H9 (cell line): ENCODE measurements at regions not wholly inside any gene's neighbourhood (a gene's known extent, or its start where the extent isn't known, plus 50 kb on each side); places are given as distances from the start of the nearest gene placed in this dataset.

Experiments used
- DNase-seq: peaks from one replicate; pipeline ENCODE4 v3.0.0-alpha.2; 2017
- H2AFZ ChIP-seq: one replicate; pipeline ENCODE4 v1.6.1; 2013; ENCODE audit warnings: mild to moderate bottlenecking, low read length, control low read depth, moderate library complexity
- H2AK5ac ChIP-seq: 2 replicates; pipeline ENCODE4 v1.6.1; 2013; ENCODE audit warnings: low read length, control low read depth, mixed read lengths; ENCODE audit not compliant: insufficient read length
- H2BK120ac ChIP-seq: one replicate; pipeline ENCODE4 v1.6.1; 2013; ENCODE audit warnings: low read depth, mild to moderate bottlenecking, low read length, control low read depth, inconsistent platforms; ENCODE audit not compliant: poor library complexity, severe bottlenecking
- H2BK12ac ChIP-seq: 2 replicates; pipeline ENCODE4 v1.6.1; 2013; ENCODE audit warnings: low read length, control low read depth, mixed read lengths, low read depth; ENCODE audit not compliant: insufficient read length
- H2BK15ac ChIP-seq: 2 replicates; pipeline ENCODE4 v1.6.1; 2013; ENCODE audit warnings: low read depth, low read length, control low read depth
- H2BK20ac ChIP-seq: one replicate; pipeline ENCODE4 v1.6.1; 2013; ENCODE audit warnings: low read depth, mild to moderate bottlenecking, low read length, control low read depth, inconsistent platforms; ENCODE audit not compliant: poor library complexity, severe bottlenecking
- H2BK5ac ChIP-seq: 2 replicates; pipeline ENCODE4 v1.6.1; 2013; ENCODE audit warnings: low read length, control low read depth, mixed read lengths; ENCODE audit not compliant: insufficient read length
- H3K14ac ChIP-seq: 2 replicates; pipeline ENCODE4 v1.6.1; 2013; ENCODE audit warnings: low read length, control low read depth; ENCODE audit not compliant: insufficient read depth
- H3K18ac ChIP-seq: 2 replicates; pipeline ENCODE4 v1.6.1; 2013; ENCODE audit warnings: low read depth, mild to moderate bottlenecking, mixed read lengths, low read length, control low read depth; ENCODE audit not compliant: insufficient read length
- H3K23ac ChIP-seq: 2 replicates; pipeline ENCODE4 v1.6.1; 2013; ENCODE audit warnings: low read length, control low read depth, mixed read lengths, low read depth; ENCODE audit not compliant: insufficient read length
- H3K23me2 ChIP-seq: 2 replicates; pipeline ENCODE4 v1.6.1; 2013; ENCODE audit warnings: low read depth, mild to moderate bottlenecking, mixed read lengths, low read length, control low read depth; ENCODE audit not compliant: insufficient read length, poor library complexity, severe bottlenecking
- H3K27ac ChIP-seq: 2 replicates; pipeline ENCODE4 v1.5.1; 2013; ENCODE audit warnings: low read length, control low read depth, mixed read lengths, low read depth; ENCODE audit not compliant: insufficient read length
- H3K27me3 ChIP-seq: 2 replicates; pipeline ENCODE4 v1.6.1; 2013; ENCODE audit warnings: low read length, control low read depth, inconsistent platforms; ENCODE audit not compliant: insufficient read depth
- H3K4ac ChIP-seq: 2 replicates; pipeline ENCODE4 v1.6.1; 2013; ENCODE audit warnings: low read depth, mild to moderate bottlenecking, control low read depth, inconsistent platforms, low read length, moderate library complexity
- H3K4me1 ChIP-seq: 2 replicates; pipeline ENCODE4 v1.6.1; 2013; ENCODE audit warnings: low read length, control low read depth, inconsistent platforms; ENCODE audit not compliant: insufficient read depth
- H3K4me2 ChIP-seq: 2 replicates; pipeline ENCODE4 v1.6.1; 2013; ENCODE audit warnings: low read length, control low read depth, mixed read lengths; ENCODE audit not compliant: insufficient read length, insufficient read depth
- H3K56ac ChIP-seq: 2 replicates; pipeline ENCODE4 v1.6.1; 2013; ENCODE audit warnings: low read depth, mild to moderate bottlenecking, mixed read lengths, low read length, control low read depth; ENCODE audit not compliant: insufficient read length
- H3K79me1 ChIP-seq: 2 replicates; pipeline ENCODE4 v1.6.1; 2013; ENCODE audit warnings: low read depth, mild to moderate bottlenecking, moderate library complexity, low read length, control low read depth, inconsistent platforms; ENCODE audit not compliant: insufficient read depth, poor library complexity, severe bottlenecking
- H3K79me2 ChIP-seq: 2 replicates; pipeline ENCODE4 v1.6.1; 2013; ENCODE audit warnings: low read length, control low read depth, inconsistent platforms; ENCODE audit not compliant: insufficient read depth
- H3K9ac ChIP-seq: 2 replicates; pipeline ENCODE4 v1.6.1; 2013; ENCODE audit warnings: low read length, control low read depth, mixed read lengths; ENCODE audit not compliant: insufficient read length; ENCODE audit errors: extremely low read depth
- H3K9me3 ChIP-seq: one replicate; pipeline ENCODE4 v1.6.1; 2013; ENCODE audit warnings: low read depth, low read length, inconsistent platforms; ENCODE audit not compliant: control insufficient read depth
- H3T11ph ChIP-seq: one replicate; pipeline ENCODE4 v1.6.1; 2013; ENCODE audit warnings: mild to moderate bottlenecking, low read length, control low read depth, inconsistent platforms
- H4K20me1 ChIP-seq: one replicate; pipeline ENCODE4 v1.6.1; 2013; ENCODE audit not compliant: control insufficient read depth, insufficient read length, insufficient read depth
- H4K5ac ChIP-seq: 2 replicates; pipeline ENCODE4 v1.6.1; 2013; ENCODE audit warnings: low read depth, mild to moderate bottlenecking, mixed read lengths, low read length, control low read depth; ENCODE audit not compliant: insufficient read length
- H4K8ac ChIP-seq: replicated peaks from 2 replicates; pipeline ENCODE4 v1.6.1; 2013; ENCODE audit warnings: low read length, control low read depth, mixed read lengths, low read depth; ENCODE audit not compliant: insufficient read length
- H4K91ac ChIP-seq: 2 replicates; pipeline ENCODE4 v1.6.1; 2013; ENCODE audit warnings: low read depth, mild to moderate bottlenecking, moderate library complexity, mixed read lengths, low read length, control low read depth; ENCODE audit not compliant: insufficient read length
- H3K27ac Mint-ChIP-seq, 3 experiments: 2 replicates in 2 of 3; 3 replicates in 1 of 3; pipeline ENCODE4 v1.8.0; 2020 to 2021; ENCODE audit warnings: mixed read lengths in 3 of 3, mild to moderate bottlenecking in 1 of 3, moderate library complexity in 1 of 3
- H3K27me3 Mint-ChIP-seq: 2 replicates; pipeline ENCODE4 v1.8.0; 2021; ENCODE audit warnings: low read depth, mild to moderate bottlenecking, moderate library complexity, mixed read lengths
- H3K36me3 Mint-ChIP-seq, 3 experiments: 2 replicates in 2 of 3; 3 replicates in 1 of 3; pipeline ENCODE4 v1.8.0; 2020 to 2021; ENCODE audit warnings: low read depth in 3 of 3, mixed read lengths in 3 of 3; ENCODE audit not compliant: insufficient read depth in 1 of 3
- H3K4me1 Mint-ChIP-seq, 2 experiments: 2 replicates each; pipeline ENCODE4 v1.8.0; 2020; ENCODE audit warnings: mixed read lengths in 2 of 2
- H3K4me3 Mint-ChIP-seq, 2 experiments: 2 replicates in 1 of 2; 3 replicates in 1 of 2; pipeline ENCODE4 v1.8.0; 2020 to 2021; ENCODE audit warnings: mild to moderate bottlenecking in 2 of 2, mixed read lengths in 2 of 2, moderate library complexity in 1 of 2
- H3K9me3 Mint-ChIP-seq, 2 experiments: 2 replicates in 1 of 2; 3 replicates in 1 of 2; pipeline ENCODE4 v1.8.0; 2020; ENCODE audit warnings: mild to moderate bottlenecking in 2 of 2, mixed read lengths in 2 of 2, moderate library complexity in 1 of 2
- CTCF ChIP-seq: fragments of 200-600 bp; sonication (generic); conservative IDR thresholded peaks from 3 replicates; pipeline ENCODE4 v1.8.0; 2021; ENCODE audit warnings: antibody characterized with exemption, mild to moderate bottlenecking
- WGBS: extraction: QIAGEN DNeasy Blood & Tissue Kit; methylation state at CpG from one replicate; pipeline ENCODE4 v1.1.7; 2013; ENCODE audit warnings: missing lambda C conversion rate, low lambda C conversion rate, mixed read lengths; ENCODE audit not compliant: insufficient read length; ENCODE audit errors: extremely low coverage; 5-methylcytosine and 5-hydroxymethylcytosine counted together

GRCh38 chr20:23244156-23244915 is 106.3 kb upstream of the NXT1 start:
- Mint-ChIP-seq H3K9me3 (peaks cover 0 to 5% of the 10 kb centered on the region in 2 experiments; a peak in 4 of 5 replicates), H3K36me3 (peaks cover 0 to under 1% (median 0%) of the 10 kb centered on the region in 3 experiments; a peak in 1 of 7 replicates), H3K4me1 (peaks cover 0 to under 1% of the 10 kb centered on the region in 2 experiments; a peak in 1 of 4 replicates), H3K4me3 (no peak overlapping the region), H3K27me3 (peaks cover 11% of the 10 kb centered on the region), H3K27ac (no peak overlapping the region)
- no peak overlapping the region for H2BK12ac ChIP-seq
- H4K91ac ChIP-seq = no peak overlapping the region
- no peak for DNase-seq
- H2AK5ac ChIP-seq = no peak overlapping the region
- no peak overlapping the region for H3K4ac ChIP-seq
- H2BK15ac ChIP-seq = no peak overlapping the region
- no peak overlapping the region for H3K9ac ChIP-seq
- H3K23ac ChIP-seq = no peak overlapping the region
- H2BK20ac ChIP-seq = no peak overlapping the region
- H2AFZ ChIP-seq = no peak overlapping the region
- no peak overlapping the region for H3T11ph ChIP-seq
- WGBS = no CpG with 5 or more reads among the region's 27 CpGs
- H3K14ac ChIP-seq = no peak overlapping the region
- TF ChIP-seq CTCF = no peak
- H3K9me3 ChIP-seq = no peaks in the 10 kb centered on the region
- no peaks in the 10 kb centered on the region for H3K4me1 ChIP-seq
- no peak overlapping the region for H3K56ac ChIP-seq
- no peaks in the 10 kb centered on the region for H3K27me3 ChIP-seq
- H3K27ac ChIP-seq = no peak overlapping the region
- H3K79me1 ChIP-seq = no peaks in the 10 kb centered on the region
- no peak overlapping the region for H2BK5ac ChIP-seq
- no peaks in the 10 kb centered on the region for H4K20me1 ChIP-seq
- H4K5ac ChIP-seq = no peak overlapping the region
- H3K4me2 ChIP-seq = no peak overlapping the region
- H3K18ac ChIP-seq = no peak overlapping the region
- no peaks in the 10 kb centered on the region for H3K79me2 ChIP-seq
- no peak overlapping the region for H2BK120ac ChIP-seq
- no peaks in the 10 kb centered on the region for H3K23me2 ChIP-seq
- no peak overlapping the region for H4K8ac ChIP-seq
